GM21786 (cell line): ENCODE measurements at regions not wholly inside any gene's neighbourhood (a gene's known extent, or its start where the extent isn't known, plus 50 kb on each side); places are given as distances from the start of the nearest gene placed in this dataset.

Experiments used
- ATAC-seq: cut with Tn5 transposase; IDR thresholded peaks from one replicate; pipeline ENCODE4 v1.9.1; 2021; ENCODE audit not compliant: unreplicated experiment

DNA sequence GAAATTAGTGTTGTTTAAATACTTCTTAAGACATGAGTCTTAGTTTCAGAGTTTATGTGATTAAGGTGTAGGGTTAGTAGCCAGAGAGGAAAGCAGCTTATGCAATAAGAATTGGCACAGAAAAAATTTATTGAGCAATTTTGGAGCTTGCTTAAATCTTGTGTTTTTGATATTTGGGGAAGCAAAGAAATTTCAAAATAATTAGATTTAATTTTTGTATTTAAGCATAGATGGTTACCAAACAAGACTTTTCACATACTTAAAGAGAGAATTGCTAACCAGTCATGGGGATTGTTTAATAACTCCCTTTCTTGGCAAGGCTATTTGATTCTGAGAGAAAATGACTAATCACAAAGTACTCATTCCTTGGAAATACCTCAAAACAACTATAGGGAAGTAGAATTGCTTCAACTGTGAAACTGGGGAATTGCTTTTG is 202.0 kb upstream of the GRID2 start:
- no peak for ATAC-seq

DNA sequence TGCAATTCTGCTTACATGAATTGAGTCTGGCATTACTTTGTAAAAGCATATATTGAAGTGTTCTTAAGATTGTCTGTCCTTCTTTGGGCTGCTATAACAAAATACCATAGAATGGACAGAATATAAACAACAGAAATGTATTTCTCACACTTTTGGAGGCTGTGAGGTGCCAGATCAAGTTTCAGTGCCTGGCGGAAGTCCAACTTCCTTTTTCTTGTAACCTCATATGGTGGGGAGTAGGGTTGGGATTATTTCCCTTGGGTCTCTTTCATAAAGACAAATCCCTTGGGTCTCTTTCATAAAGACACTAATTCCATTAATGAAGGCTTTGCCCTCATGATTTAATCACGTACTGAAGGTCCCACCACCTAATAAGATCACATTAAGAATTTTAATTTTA is 199.3 kb upstream of the GRID2 start:
- no peak for ATAC-seq

DNA sequence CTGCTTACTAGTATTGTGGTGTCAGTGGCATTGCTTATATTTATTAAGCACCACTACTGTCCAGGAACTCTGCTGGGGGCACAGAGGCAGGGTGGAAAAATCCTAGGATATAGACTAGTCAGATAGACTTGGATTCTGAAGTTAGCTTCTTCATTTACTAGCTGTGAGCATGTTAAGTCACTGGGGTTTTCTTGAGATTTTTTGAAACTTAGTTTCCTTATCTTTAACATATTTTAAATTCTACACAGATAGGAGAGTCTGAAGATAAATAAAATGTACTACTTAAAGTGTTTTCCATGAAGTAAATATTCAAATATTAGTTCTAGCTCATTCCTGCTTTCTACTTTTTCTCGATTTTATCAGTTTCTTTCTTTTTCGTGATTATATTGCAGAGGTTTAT is 196.9 kb upstream of the GRID2 start:
- no peak for ATAC-seq

DNA sequence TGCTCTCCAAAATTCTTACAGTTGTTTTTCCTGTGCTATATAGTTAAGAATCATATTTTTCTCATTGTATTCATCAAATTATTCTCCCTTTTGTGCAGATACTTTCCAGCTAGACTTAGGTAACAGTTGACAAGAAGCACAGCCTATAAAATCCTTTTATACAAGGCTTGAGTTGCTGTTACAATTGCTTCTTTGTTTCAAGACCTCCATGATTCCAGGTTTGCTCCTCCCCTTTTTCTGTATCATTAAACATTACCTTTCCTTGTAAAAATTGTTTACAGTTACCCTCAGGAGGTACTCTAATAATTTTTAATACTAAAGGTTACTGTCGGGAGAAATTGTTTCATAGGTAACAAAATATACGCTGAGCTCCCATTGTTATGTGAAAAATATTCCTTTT is 192.3 kb upstream of the GRID2 start:
- ATAC-seq = no peak

DNA sequence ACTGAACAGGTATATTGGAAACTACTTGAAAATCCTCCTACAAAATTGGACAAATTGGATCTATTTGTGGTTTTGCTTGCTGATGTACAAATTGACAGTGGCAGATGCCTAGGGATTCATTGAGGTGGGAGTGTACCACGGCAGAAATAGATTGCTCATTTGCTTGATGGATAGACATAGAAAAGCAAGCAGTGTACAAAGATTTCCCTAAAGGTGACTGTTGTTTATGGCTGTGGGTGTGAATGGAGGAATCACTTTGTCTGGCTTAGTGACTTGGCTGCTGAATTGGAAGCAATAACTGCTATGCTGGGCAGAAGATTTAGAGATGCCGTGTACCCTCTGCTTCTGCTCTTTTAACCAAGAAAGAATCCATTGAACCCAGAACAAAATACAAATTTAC is 191.0 kb upstream of the GRID2 start:
- no peak for ATAC-seq

DNA sequence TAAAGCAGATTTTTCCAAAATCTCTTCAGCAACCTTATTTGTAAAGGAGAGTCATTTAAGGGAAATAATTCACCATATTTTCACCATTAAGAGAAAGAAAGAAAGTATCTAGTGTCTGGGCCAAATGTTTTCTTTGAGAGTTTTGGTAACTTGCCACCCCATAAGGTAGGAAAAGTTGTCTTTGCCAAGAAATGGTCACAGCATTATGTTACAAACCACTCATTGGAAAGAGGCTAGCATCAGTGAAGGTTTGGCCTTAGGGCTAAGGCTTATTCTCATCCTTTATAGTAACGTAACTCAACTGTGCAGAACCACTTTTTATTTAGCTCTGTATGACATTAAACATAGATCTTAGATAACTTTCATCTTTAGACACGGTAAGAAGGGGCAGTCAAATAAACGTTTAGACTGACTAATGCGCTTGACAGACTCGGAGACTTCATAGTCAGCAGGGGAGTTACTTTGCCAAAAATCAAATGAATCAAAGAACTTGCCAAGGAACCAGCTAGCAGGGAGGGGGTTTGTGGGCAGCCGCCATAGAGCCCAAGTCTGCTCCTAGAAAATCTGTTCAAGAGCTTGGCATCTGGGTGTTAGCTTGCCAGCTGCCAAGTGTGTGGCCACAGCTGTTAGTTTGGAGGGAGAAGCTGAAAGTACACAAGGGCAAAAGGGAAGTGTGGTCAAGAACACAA is 182.8 kb upstream of the GRID2 start:
- ATAC-seq = no peak

DNA sequence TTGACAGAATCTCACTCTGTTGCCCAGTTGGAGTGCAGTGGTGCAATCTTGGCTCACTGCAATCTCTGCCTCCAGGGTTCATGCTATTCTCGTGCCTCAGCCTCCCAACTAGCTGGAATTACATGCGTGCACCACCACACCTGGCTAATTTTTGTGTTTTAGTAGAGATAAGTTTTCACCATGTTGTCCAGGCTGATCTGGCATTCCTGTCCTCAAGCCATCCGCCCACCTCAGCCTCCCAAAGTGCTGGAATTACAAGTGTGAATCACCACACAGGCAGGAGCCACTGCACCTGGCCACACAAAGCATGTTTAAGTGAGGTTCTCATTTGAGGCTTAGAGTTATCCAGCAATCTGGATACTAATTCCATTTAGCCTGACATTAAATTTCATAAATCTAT is 180.9 kb upstream of the GRID2 start:
- no peak for ATAC-seq

DNA sequence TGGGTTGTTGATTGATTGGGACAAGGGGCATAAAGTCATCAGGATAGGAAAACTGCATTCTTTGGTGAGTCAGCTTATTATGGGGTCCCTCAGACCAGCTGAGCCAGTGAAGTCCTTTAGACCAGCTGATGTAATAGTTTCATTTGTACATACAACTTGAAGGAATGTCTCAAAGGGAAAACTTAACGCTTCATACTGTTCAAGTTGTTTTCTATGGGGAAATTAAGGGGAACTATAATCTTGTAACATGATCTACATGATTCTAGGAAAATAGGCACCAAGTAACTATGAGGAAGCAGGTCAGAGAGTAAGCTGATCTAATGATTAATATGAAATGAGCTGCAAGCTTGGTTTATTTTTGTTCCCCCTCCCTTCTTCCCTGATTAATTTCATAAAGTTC is 175.1 kb upstream of the GRID2 start:
- ATAC-seq = no peak

DNA sequence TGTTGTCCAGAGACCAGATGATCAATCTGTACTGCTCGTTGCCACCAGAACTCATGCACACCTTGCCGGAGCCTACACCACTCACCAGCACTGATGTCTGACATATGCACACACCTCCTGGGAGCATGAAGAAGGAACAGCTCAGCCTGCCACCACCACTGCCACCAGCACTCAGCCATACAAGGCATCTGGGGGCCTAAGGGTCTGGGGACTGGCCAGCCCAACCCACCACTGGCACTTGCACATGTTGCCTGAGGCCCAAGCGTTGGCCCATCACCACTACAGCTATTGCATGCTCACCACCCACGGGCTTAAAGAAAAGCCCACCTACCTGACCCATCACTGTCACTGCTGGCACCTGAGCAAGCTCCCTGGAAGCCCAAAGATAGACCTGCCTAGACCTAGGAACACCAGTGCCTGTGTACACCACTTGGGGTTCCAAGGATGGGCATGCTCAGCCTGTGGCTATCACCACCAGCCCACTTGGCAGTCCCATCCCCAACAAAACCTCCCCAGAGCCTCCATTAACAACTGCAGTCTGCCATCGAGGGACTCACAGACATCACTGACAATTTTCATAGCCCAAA is 174.3 kb upstream of the GRID2 start:
- no peak for ATAC-seq

DNA sequence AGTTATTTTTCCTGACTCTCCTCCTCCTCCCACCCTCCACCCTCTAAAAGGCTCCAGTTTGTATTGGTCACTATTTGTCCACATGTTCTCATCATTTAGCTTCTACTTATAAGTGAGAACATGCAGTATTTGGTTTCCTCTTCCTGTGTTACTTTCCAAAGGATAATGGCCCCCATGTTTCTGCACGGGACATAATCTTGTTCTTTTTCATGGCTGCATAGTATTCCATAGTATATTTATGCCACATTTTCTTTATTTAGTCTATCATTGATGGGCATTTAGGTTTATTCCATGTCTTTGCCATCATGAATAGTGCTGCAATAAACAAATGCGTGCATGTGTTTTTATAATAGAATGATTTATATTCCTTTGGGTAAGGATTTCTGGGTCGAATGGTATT is 167.3 kb upstream of the GRID2 start:
- ATAC-seq = no peak

DNA sequence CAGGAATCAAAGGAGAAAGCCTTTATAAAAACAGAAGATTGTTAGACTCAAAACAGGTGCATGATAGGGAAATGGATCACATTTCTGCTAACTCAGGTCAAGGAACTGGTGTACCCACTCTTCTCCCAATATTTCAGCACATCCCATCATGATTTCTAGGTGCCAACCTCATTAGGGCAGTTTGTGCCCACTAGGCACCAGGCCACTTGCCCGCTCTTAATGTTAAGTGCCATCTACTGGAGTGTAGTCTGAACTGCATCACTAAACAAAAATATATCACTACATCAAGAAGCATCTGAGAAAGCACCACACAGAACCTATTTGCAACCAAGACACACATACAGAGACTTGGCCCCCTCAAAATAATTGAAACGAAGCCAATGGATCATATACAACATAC is 140.4 kb upstream of the GRID2 start:
- ATAC-seq = no peak

DNA sequence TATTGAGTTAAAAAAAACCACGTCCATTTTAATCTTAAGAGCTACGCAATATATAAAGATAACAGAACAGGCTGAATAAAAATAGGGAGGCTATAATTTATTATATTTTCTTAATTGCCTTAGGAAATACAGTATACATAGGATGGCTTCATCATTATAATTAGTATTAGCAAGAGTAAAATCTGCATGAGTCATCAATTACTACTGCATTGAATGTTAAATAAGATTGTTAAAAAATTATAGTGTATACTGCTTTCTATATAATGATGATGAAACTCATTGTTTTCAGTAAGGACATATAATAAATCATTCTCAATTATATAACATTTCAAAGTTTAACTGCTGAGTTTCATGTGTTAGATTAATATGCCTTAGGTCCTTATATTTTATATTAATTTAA is 133.4 kb upstream of the GRID2 start:
- no peak for ATAC-seq

DNA sequence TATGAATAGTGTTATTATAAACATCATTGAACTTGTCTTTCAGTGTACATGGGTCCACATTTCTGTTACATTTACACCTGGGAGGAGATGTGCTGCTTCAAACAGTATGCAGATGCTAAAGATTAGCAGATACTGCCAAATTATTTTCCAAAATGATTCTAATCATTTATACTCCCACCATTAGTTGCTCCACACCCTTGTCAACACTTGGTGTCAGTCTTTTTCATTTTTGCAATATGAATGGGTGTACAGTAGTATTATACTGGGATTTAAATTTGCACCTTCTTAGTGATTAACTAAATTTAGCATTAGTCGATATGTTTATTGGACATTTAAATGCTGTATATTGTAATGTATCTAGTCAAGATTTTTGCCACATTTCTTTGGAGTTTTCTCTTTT is 131.6 kb upstream of the GRID2 start:
- no peak for ATAC-seq

DNA sequence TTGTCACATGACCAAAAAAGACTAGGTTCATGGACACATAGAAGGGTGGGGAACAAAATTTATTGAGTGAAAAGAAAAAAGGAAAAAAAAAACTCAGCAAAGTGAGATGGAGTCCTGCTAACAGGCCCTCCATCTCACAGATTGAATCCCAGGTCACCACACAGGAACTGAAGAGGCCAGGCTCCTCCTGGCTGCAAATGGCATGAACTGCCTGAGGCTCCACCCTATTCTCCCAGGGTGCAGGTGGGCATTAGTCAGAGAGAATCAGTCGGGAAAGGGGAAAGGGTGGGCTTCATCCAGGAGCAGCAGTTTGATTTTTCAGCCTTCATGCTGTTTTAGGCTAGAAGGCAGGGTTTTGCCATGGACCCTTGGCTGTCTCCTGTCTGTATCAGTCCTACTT is 128.5 kb upstream of the GRID2 start:
- no peak for ATAC-seq

DNA sequence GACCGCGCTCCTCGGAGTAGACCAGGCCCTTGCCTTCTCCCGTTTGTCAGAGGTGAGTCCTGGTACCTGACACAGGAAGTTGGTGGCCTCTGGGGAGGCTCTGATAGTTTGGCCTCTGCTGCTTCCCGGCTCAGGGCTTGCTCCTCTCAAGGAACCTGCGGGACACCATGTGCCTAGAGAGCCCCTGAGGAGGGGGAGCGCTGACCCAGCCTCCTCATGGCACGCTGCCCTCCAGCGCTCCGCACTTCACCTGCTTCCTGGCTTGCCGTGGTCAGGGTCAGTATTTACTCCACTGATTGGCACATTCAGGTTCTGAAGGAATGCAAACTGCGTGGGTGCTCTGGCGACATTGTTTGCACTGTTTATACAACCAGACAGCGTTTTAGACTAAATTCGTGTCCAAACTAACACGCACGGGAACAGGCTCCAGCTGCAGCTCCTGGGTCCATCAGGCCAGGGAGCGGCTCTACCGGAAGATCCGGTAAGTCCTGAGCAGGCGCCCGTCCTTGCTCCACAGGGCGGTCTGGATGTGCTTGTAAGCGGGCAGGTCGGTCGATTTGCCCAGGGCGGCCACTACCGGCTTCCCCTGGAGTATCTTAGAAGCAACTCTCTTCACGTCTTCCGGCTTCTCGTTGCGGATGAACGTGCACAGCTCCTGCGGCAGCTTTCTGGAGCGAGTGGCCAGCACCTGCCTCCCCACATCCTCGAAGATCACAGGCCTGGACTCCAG is 121.6 kb upstream of the GRID2 start:
- no peak for ATAC-seq

DNA sequence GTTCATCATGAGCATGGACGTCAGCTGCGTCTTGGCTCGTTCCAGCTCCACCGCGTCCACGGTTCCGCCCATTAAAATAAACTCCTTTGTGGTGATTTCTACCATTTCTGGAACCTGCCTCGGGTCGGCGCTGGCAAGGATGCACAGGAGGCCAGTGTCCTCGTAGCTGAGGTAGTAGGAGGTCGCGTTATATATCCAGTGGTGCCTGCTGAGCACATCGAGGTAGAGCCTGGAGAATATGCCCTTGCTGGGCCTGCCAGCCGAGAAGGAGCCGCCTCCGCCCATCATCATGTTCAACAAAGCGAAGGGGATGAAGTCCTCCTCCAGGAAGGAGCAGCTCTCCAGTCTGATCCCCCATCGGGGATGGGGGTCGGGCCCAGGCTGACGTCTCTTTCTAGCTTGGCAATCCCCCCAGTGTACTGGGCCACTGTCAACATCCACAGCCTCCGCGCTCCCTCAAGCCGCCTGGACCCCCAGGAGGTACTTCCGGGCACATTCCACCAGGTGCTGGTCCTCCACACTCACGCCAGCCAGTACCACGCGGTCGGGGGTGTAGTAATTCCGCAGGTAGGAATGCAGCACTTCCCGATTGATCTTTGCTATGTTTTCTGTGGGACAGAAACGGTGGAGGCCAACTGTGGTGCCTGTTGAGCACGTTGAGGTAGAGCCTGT is 120.9 kb upstream of the GRID2 start:
- no peak for ATAC-seq

DNA sequence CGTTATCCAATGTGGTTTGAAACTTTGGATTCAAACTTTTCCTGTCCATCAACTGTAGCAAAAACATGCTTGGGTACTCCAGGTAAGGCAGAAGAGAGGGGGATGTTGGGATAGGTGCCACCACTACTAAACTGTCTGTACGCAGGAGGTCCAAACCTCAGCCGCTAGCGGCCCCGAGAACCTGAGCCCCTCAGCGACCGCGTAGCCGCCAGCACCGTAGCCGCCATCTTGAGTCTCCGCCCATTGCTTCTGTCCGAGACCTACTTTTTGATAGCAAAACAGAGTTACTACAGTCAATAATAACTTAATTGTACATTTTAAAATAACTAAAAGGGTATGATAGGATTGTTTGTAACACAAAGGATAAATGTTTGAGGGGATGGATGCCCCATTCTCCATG is 119.9 kb upstream of the GRID2 start:
- no peak for ATAC-seq

DNA sequence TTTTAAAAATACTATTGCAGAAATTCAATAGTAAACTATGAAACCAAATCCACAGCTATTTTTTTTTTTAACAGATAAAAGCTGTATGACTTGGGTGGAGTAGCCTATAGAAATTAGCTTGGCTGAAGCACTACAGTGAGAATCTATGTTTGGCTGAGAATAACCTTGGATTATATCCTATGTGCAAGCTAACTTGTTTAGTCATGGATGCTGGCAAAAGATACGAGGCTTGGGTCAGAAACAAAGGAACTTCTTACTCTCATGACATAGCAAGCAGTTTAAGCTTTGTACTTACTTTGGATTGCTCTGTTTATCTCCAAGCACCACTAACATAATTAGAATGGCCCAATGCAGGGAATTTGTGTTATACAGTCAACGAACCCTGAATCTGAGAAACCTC is 119.2 kb upstream of the GRID2 start:
- ATAC-seq = no peak

DNA sequence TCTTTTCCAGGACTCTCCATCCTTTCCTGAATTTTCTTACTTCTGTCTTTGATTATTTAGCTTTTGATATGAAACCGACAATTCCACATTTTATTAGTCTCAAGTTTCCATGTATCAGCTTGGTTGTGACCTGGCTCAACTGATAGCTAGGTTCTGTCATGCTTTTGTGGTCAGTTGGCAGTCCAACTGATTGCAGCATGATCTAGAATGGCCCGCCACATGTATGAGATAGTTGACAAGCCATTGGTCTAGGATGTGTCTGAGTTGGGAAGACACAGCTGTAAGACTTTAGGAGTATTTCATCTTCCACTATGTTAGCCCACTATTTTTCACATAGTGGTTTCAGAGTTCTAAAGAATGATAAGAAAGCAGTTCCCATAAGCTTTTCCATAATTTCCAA is 117.5 kb upstream of the GRID2 start:
- ATAC-seq = no peak

DNA sequence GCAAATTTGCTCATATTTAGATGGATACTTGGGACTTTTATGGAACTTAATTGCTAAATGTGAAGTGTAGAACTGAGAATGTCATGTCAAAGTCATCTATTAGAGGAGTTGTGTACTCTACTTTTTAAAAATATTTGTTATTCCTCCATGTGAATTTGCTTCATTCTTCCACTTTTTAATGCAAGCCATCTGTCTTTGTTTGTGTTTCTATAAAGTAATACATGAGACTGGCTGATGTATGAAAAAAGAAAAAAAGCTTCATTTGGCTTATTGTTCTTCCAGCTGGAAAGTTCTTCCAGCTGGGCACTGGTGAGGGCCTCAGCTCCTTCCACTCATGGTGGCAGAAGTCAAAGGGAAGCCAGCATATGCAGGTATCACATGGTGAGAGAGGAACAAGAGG is 114.6 kb upstream of the GRID2 start:
- no peak for ATAC-seq

DNA sequence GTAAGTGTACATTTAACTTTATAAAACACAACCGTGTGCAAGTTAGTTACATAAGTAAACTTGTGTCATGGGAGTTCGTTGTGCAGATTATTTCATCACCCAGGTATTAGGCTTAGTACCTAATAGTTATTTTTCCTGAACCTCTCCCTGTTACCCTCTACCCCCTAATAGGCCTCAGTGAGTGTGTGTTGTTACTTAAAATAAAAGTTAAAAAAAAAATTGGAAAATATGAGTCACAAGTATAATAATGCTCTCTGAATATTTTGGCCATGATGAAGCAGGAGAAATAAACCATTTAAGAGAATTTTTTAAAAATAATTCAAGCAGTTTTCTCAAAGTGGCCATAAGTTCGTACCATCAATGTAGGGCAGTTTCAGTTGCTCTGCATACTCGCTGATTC is 105.1 kb upstream of the GRID2 start:
- no peak for ATAC-seq

DNA sequence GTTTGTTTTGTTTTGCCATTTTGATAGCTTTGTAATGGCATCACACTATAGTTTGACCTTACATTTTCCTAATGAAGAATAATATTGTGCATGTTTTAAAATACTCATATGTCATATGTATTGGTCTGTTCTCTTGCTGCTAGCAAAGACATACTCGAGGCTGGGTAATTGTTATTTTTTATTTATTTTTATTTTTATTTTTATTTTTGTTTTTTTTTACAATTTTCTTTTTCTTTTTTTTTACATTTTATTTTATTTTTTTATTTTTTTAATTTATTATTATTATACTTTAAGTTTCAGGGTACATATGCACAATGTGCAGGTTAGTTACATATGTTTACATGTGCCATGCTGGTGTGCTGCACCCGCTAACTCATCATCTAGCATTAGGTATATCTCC is 104.6 kb upstream of the GRID2 start:
- no peak for ATAC-seq
